B cell (primary cell): ENCODE measurements at regions not wholly inside any gene's neighbourhood (a gene's known extent, or its start where the extent isn't known, plus 50 kb on each side); places are given as distances from the start of the nearest gene placed in this dataset.

ENCODE experiments used
- ATAC-seq: fragments of 200-7000 bp; cut with Tn5 transposase; one replicate; pipeline ENCODE4 v1.10.0; 2021; ENCODE audit warnings: low read depth, mild to moderate bottlenecking, moderate number of reproducible peaks, moderate library complexity
- CTCF ChIA-PET: fragments of 350-600 bp; sonication (Branson Sonifier 250); formaldehyde crosslinking; loops from one replicate; lab custom pipeline; 2021; ENCODE audit warnings: antibody characterized with exemption, inconsistent platforms; lab: Charles Lee
- POLR2A ChIA-PET: fragments of 350-600 bp; sonication (Branson Sonifier 250); formaldehyde crosslinking; loops from one replicate; lab custom pipeline; 2021; ENCODE audit warnings: antibody characterized with exemption; lab: Charles Lee
- DNase-seq: peaks from one replicate; pipeline ENCODE4 v3.0.0; 2013
- H2AFZ ChIP-seq: 2 replicates; pipeline ENCODE4 v1.6.1; 2012; ENCODE audit warnings: mild to moderate bottlenecking, low read depth, low read length; ENCODE audit not compliant: insufficient read depth, poor library complexity, severe bottlenecking
- H3K27ac ChIP-seq, 2 donors: 1 replicate in 1 of 2; 2 replicates in 1 of 2; pipeline ENCODE4 v1.5.1; 2012 to 2013; ENCODE audit warnings: low read length in 2 of 2, mild to moderate bottlenecking in 2 of 2, moderate library complexity in 1 of 2
- H3K27me3 ChIP-seq, 4 experiments: fragments of 200-600 bp in 1 of 4; sonication (generic) in 1 of 4; replicated peaks in 1 of 4; 1 replicate in 2 of 4; 2 replicates in 2 of 4; pipeline versions ENCODE4 v1.6.1 to v1.7.0; 2013 to 2016; ENCODE audit warnings: low read length in 3 of 4, mild to moderate bottlenecking in 2 of 4, mixed read lengths in 1 of 4, moderate library complexity in 1 of 4; ENCODE audit not compliant: insufficient read depth in 4 of 4, control insufficient read depth in 3 of 4; ENCODE audit errors: control extremely low read depth in 1 of 4
- H3K36me3 ChIP-seq, 2 experiments: replicated peaks in 1 of 2; 1 replicate in 1 of 2; 2 replicates in 1 of 2; pipeline versions ENCODE4 v1.6.1 to v1.7.1; 2013; ENCODE audit warnings: low read length in 1 of 2; ENCODE audit not compliant: insufficient read depth in 2 of 2, control insufficient read depth in 1 of 2; ENCODE audit errors: control extremely low read depth in 1 of 2, extremely low read depth in 1 of 2
- H3K4me1 ChIP-seq, 2 donors: fragments of 200-600 bp in 1 of 2; sonication (generic) in 1 of 2; 1 replicate in 1 of 2; 2 replicates in 1 of 2; pipeline versions ENCODE4 v1.5.1 to v1.6.1; 2013 to 2017; ENCODE audit warnings: low read length in 2 of 2; ENCODE audit not compliant: control insufficient read depth in 2 of 2, insufficient read depth in 2 of 2
- H3K4me2 ChIP-seq: replicated peaks from 2 replicates; pipeline ENCODE3; 2012; ENCODE audit warnings: mild to moderate bottlenecking, low read depth, low read length; ENCODE audit not compliant: poor library complexity, severe bottlenecking
- H3K4me3 ChIP-seq, 5 experiments: fragments of 200-600 bp in 1 of 5; sonication (generic) in 1 of 5; 1 replicate in 3 of 5; 2 replicates in 2 of 5; pipeline versions ENCODE4 v1.5.1 to v1.7.0; 2011 to 2016; ENCODE audit warnings: low read length in 4 of 5, mild to moderate bottlenecking in 4 of 5, low read depth in 2 of 5, control low read depth in 1 of 5, moderate library complexity in 1 of 5; ENCODE audit not compliant: insufficient read depth in 1 of 5; ENCODE audit errors: control extremely low read depth in 1 of 5, extremely low read depth in 1 of 5
- H3K79me2 ChIP-seq: fragments of 200-600 bp; sonication (generic); one replicate; pipeline ENCODE4 v1.6.0; 2016; ENCODE audit warnings: low read length; ENCODE audit not compliant: control insufficient read depth, insufficient read depth
- H3K9ac ChIP-seq: fragments of 200-600 bp; sonication (generic); 2 replicates; pipeline ENCODE4 v1.6.1; 2017; ENCODE audit warnings: mild to moderate bottlenecking, low read length, moderate library complexity
- H3K9me3 ChIP-seq, 3 donors: one replicate each; pipeline versions ENCODE4 v1.6.1 to v1.7.1; 2013; ENCODE audit warnings: low read length in 2 of 3; ENCODE audit not compliant: control insufficient read depth in 2 of 3, insufficient read depth in 1 of 3; ENCODE audit errors: control extremely low read depth in 1 of 3
- H4K20me1 ChIP-seq: 2 replicates; pipeline ENCODE4 v1.6.0; 2012; ENCODE audit warnings: mild to moderate bottlenecking, low read length; ENCODE audit not compliant: insufficient read depth, control insufficient read depth, poor library complexity, severe bottlenecking
- H3K27ac Mint-ChIP-seq: one replicate; pipeline ENCODE4 v1.8.0; 2021; ENCODE audit warnings: mixed read lengths
- H3K27me3 Mint-ChIP-seq: one replicate; pipeline ENCODE4 v1.8.0; 2021; ENCODE audit warnings: mixed read lengths
- H3K4me1 Mint-ChIP-seq: one replicate; pipeline ENCODE4 v1.8.0; 2021; ENCODE audit warnings: mixed read lengths
- H3K4me3 Mint-ChIP-seq: one replicate; pipeline ENCODE4 v1.8.0; 2021; ENCODE audit warnings: mixed read lengths
- H3K9me3 Mint-ChIP-seq: one replicate; pipeline ENCODE4 v1.8.0; 2022; ENCODE audit warnings: mixed read lengths; ENCODE audit not compliant: insufficient read depth
- CTCF ChIP-seq: fragments of 200-600 bp; IDR thresholded peaks from one replicate; pipeline ENCODE4 v1.8.0; 2022; ENCODE audit warnings: antibody characterized with exemption, mild to moderate bottlenecking
- EZH2 ChIP-seq: IDR thresholded peaks from 2 replicates; pipeline ENCODE4 v1.6.1; 2012; ENCODE audit warnings: borderline replicate concordance, low read depth, mild to moderate bottlenecking, moderate library complexity, low read length; ENCODE audit not compliant: insufficient read depth, poor library complexity, severe bottlenecking
- WGBS: methylation state at CpG from one replicate; pipeline ENCODE4 v1.1.5; 2013; ENCODE audit warnings: missing lambda C conversion rate; ENCODE audit not compliant: insufficient coverage; 5-methylcytosine and 5-hydroxymethylcytosine counted together
- intact Hi-C: fragments of 100-400 bp; cut with micrococcal nuclease; formaldehyde crosslinking; loops from one replicate; pipeline ENCODE4 v1.10.0; 2022

DNA sequence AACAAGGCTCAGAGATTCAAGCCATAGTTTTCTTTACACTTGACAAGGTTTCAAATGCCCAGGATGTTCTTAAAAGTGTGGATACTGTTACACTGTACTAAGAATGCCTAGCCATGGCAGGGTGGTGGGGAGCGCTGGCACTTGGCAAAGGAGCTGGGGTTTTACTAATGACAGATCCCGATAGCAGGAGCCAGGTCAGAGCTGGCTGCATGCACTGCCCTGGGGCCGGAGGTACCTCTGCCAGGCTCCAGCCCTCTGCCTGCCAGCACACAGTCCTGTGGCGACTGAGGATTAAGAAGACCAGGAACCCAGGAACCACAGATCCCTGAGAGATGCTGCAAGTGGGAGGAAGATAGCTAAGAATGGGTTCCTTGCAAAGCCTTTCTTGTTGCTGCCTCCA, 260.3 kb downstream of the ALDH8A1 start:
- H3K27me3 ChIP-seq, result peaks cover 0 to 8% (median 2%) of the 10 kb centered on the region in 4 experiments
- Mint-ChIP-seq H3K27ac (no peak overlapping the region), H3K4me3 (no peak overlapping the region), H3K27me3 (peaks cover 20% of the 10 kb centered on the region), H3K9me3 (no peaks in the 10 kb centered on the region), H3K4me1 (no peaks in the 10 kb centered on the region)
- 93% methylated on average over 4 of the region's 4 CpGs for WGBS
- H4K20me1 ChIP-seq, result no peaks in the 10 kb centered on the region
- intact Hi-C loops, result no loop called here
- H3K9ac ChIP-seq, result no peak overlapping the region
- H3K4me1 ChIP-seq, result no peaks in the 10 kb centered on the region
- H3K79me2 ChIP-seq, result no peaks in the 10 kb centered on the region
- TF ChIP-seq CTCF (no peak), EZH2 (no peak)
- ChIA-PET POLR2A (no interaction called here), CTCF (interaction anchor here (0.6 kb wide), 1 partner anchor 511 kb away, joined by 5 read pairs; no protein-coding TSS in a partner anchor)
- H3K4me3 ChIP-seq, result no peak overlapping the region
- no peak overlapping the region for H2AFZ ChIP-seq
- no peak overlapping the region for H3K27ac ChIP-seq
- ATAC-seq, result no peak
- H3K9me3 ChIP-seq, result no peaks in the 10 kb centered on the region
- H3K36me3 ChIP-seq, result no peaks in the 10 kb centered on the region
- no peak for DNase-seq
- H3K4me2 ChIP-seq, result no peak overlapping the region

- Mint-ChIP-seq H3K4me1 (no peaks in the 10 kb centered on the region), H3K27ac (no peak overlapping the region), H3K4me3 (no peak overlapping the region), H3K27me3 (peaks cover 20% of the 10 kb centered on the region), H3K9me3 (no peaks in the 10 kb centered on the region)
- no peak overlapping the region for H2AFZ ChIP-seq
- H3K9ac ChIP-seq, result no peak overlapping the region
- H3K4me1 ChIP-seq, result no peaks in the 10 kb centered on the region
- H3K27me3 ChIP-seq, result peaks cover 0 to 8% (median 2%) of the 10 kb centered on the region in 4 experiments
- H3K79me2 ChIP-seq, result no peaks in the 10 kb centered on the region
- no peaks in the 10 kb centered on the region for H3K36me3 ChIP-seq
- no peak overlapping the region for H3K4me3 ChIP-seq
- DNase-seq, result no peak
- no peak overlapping the region for H3K4me2 ChIP-seq
- H3K9me3 ChIP-seq, result no peaks in the 10 kb centered on the region
- intact Hi-C loops, result no loop called here
- 25% methylated on average over 1 of the region's 4 CpGs for WGBS
- ChIA-PET CTCF (interaction anchor here (0.6 kb wide), 2 partner anchors 133 to 510 kb away, joined by 4 to 5 read pairs; no protein-coding TSS in a partner anchor), POLR2A (no interaction called here)
- no peaks in the 10 kb centered on the region for H4K20me1 ChIP-seq
- ATAC-seq, result no peak
- no peak overlapping the region for H3K27ac ChIP-seq
- TF ChIP-seq EZH2, result no peak
- no peak for TF ChIP-seq CTCF
Measured at GRCh38 chr6:134689177-134689576, 260.7 kb downstream of the ALDH8A1 start.
